Endodermal cell (in vitro differentiated cells): ENCODE measurements at regions not wholly inside any gene's neighbourhood (a gene's known extent, or its start where the extent isn't known, plus 50 kb on each side); places are given as distances from the start of the nearest gene placed in this dataset.

ENCODE experiments used
- DNase-seq: peaks from one replicate; pipeline ENCODE4 v3.0.0-alpha.2; 2017
- H3K27ac ChIP-seq: 2 replicates; pipeline ENCODE4 v1.5.1; 2013; ENCODE audit warnings: mild to moderate bottlenecking, low read depth, low read length, moderate library complexity
- H3K27me3 ChIP-seq: 2 replicates; pipeline ENCODE4 v1.6.1; 2013; ENCODE audit warnings: mild to moderate bottlenecking, low read length, moderate library complexity; ENCODE audit not compliant: insufficient read depth, control insufficient read depth, poor library complexity, severe bottlenecking
- H3K36me3 ChIP-seq: 2 replicates; pipeline ENCODE4 v1.7.0; 2013; ENCODE audit warnings: mild to moderate bottlenecking, low read length, moderate library complexity; ENCODE audit not compliant: control insufficient read depth, insufficient read depth
- H3K4me1 ChIP-seq: one replicate; pipeline ENCODE4 v1.7.0; 2013; ENCODE audit warnings: low read length; ENCODE audit not compliant: control insufficient read depth, insufficient read depth
- H3K4me3 ChIP-seq: 2 replicates; pipeline ENCODE4 v1.5.1; 2013; ENCODE audit warnings: mild to moderate bottlenecking, low read length, moderate library complexity
- H3K9ac ChIP-seq: 2 replicates; pipeline ENCODE4 v1.6.1; 2013; ENCODE audit warnings: mild to moderate bottlenecking, low read length, moderate library complexity; ENCODE audit not compliant: poor library complexity, severe bottlenecking; ENCODE audit errors: extremely low read depth
- H3K9me3 ChIP-seq: 2 replicates; pipeline ENCODE4 v1.6.1; 2013; ENCODE audit warnings: mild to moderate bottlenecking, low read length, moderate library complexity; ENCODE audit not compliant: control insufficient read depth
- H3K27ac Mint-ChIP-seq: 2 replicates; pipeline ENCODE4 v1.8.0; 2020; ENCODE audit warnings: mixed read lengths
- H3K27me3 Mint-ChIP-seq: 2 replicates; pipeline ENCODE4 v1.8.0; 2021; ENCODE audit warnings: mild to moderate bottlenecking, mixed read lengths; ENCODE audit not compliant: insufficient read depth
- H3K36me3 Mint-ChIP-seq: 2 replicates; pipeline ENCODE4 v1.8.0; 2020; ENCODE audit warnings: low read depth, mixed read lengths
- H3K4me1 Mint-ChIP-seq: 2 replicates; pipeline ENCODE4 v1.8.0; 2020; ENCODE audit warnings: mixed read lengths
- H3K4me3 Mint-ChIP-seq: 2 replicates; pipeline ENCODE4 v1.8.0; 2020; ENCODE audit warnings: mild to moderate bottlenecking, moderate library complexity, mixed read lengths
- H3K9me3 Mint-ChIP-seq: 2 replicates; pipeline ENCODE4 v1.8.0; 2020; ENCODE audit warnings: mild to moderate bottlenecking, mixed read lengths
- WGBS, 2 experiments: methylation state at CpG; one replicate each; pipeline versions ENCODE4 v1.1.5 to v1.1.7; 2013; ENCODE audit warnings: missing lambda C conversion rate in 2 of 2, mixed read lengths in 1 of 2; ENCODE audit not compliant: insufficient coverage in 1 of 2, insufficient read length in 1 of 2; 5-methylcytosine and 5-hydroxymethylcytosine counted together
- TF ChIP-seq, protein P1 (sequence below): fragments of 200-600 bp; sonication (generic); conservative IDR thresholded peaks from 2 replicates; pipeline ENCODE4 v1.5.0; 2021; ENCODE audit warnings: antibody characterized with exemption, mild to moderate bottlenecking

DNA sequence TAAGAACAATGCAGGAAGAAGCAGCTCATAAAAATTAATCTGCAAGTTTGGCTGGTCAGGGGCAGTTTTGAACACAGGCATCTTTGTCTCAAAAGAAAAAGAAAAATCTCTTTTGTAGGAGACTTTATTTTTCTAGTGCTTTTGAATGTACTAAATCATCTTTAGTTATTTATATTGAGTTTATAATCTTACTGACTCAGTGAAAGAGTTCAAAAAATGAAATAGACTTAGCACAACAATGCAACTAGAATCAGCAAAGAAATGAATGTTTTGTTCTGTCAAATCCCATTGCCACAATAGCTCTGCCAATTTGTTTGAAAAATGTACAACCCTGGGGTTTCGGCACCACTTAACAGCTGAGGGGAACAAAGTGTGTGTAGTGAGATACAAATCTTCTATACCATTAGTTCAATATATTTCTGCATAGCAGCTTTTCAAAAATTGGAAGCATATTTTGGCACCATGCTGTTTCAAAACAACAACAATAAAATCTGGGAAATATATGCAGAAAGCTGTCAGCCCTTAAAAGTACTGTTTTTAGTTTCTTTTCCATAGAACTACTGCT lies 1969.1 kb downstream of the MRPL39 start:
- peaks cover 11% of the 10 kb centered on the region for H3K9me3 ChIP-seq
- Mint-ChIP-seq H3K27ac (no peak overlapping the region), H3K27me3 (no peaks in the 10 kb centered on the region), H3K9me3 (peaks cover 28% of the 10 kb centered on the region), H3K36me3 (no peaks in the 10 kb centered on the region), H3K4me3 (no peak overlapping the region), H3K4me1 (no peaks in the 10 kb centered on the region)
- no peaks in the 10 kb centered on the region for H3K27me3 ChIP-seq
- TF ChIP-seq, protein P1, sequence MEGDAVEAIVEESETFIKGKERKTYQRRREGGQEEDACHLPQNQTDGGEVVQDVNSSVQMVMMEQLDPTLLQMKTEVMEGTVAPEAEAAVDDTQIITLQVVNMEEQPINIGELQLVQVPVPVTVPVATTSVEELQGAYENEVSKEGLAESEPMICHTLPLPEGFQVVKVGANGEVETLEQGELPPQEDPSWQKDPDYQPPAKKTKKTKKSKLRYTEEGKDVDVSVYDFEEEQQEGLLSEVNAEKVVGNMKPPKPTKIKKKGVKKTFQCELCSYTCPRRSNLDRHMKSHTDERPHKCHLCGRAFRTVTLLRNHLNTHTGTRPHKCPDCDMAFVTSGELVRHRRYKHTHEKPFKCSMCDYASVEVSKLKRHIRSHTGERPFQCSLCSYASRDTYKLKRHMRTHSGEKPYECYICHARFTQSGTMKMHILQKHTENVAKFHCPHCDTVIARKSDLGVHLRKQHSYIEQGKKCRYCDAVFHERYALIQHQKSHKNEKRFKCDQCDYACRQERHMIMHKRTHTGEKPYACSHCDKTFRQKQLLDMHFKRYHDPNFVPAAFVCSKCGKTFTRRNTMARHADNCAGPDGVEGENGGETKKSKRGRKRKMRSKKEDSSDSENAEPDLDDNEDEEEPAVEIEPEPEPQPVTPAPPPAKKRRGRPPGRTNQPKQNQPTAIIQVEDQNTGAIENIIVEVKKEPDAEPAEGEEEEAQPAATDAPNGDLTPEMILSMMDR: no peak
- DNase-seq: no peak
- H3K36me3 ChIP-seq: no peaks in the 10 kb centered on the region
- H3K4me3 ChIP-seq: no peak overlapping the region
- no peak overlapping the region for H3K9ac ChIP-seq
- H3K27ac ChIP-seq: no peak overlapping the region
- 80% methylated on average over 1 of the region's 1 CpG; no CpG with 5 or more reads in 1 of the 2 experiments for WGBS, 2 experiments
- no peaks in the 10 kb centered on the region for H3K4me1 ChIP-seq

DNA sequence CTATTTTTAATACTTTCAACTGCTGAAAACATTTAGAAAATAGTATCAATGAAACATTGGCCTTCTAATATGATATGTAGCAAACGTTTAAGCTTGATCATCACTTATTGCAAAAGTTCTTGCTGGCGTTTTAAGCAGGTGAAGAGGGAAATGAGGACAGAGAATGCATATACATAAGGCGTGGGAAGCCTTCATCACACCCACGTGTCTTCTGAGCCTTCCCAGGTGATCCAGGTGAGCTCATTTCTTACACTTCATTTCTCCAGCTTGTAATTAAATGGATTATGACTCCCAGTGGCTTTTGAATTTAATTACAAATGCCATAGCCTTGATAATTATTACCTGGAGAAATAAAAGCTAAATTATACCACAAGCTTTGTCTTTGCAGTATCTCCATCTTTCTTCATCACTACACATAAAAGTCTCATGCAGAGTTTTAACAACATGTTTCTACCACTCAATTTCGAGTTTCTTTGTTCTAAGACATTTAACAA lies 1973.8 kb downstream of the MRPL39 start:
- TF ChIP-seq, protein P1: no peak
- no peaks in the 10 kb centered on the region for H3K4me1 ChIP-seq
- H3K9me3 ChIP-seq: peaks cover 3% of the 10 kb centered on the region
- Mint-ChIP-seq H3K27ac (no peak overlapping the region), H3K36me3 (no peaks in the 10 kb centered on the region), H3K4me1 (no peaks in the 10 kb centered on the region), H3K4me3 (no peak overlapping the region), H3K9me3 (peaks cover 30% of the 10 kb centered on the region), H3K27me3 (no peaks in the 10 kb centered on the region)
- WGBS, 2 experiments: 64 to 68% methylated on average over 4 to 5 of the region's 5 CpGs
- no peaks in the 10 kb centered on the region for H3K36me3 ChIP-seq
- no peaks in the 10 kb centered on the region for H3K27me3 ChIP-seq
- no peak overlapping the region for H3K9ac ChIP-seq
- DNase-seq: no peak
- no peak overlapping the region for H3K4me3 ChIP-seq
- no peak overlapping the region for H3K27ac ChIP-seq

DNA sequence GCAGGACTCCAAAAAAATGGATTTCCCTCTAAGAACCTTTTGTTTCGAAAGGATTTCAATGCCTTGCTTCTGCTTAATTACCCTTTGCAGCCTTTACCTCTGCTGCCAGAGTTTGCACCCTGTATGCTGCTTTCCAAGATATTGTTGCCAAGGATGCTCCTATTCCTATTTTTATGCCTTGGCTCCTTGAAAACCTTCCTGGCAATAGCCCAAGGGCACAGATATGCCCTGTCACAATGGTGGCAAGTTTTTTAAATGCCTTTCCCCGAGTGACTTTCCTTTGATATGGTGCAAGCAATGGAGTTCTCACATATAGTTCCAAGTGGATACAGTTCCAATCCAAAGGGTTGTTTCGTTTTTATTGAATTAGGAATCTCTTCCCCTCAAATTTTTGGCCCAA lies 1983.0 kb downstream of the MRPL39 start:
- H3K4me1 Mint-ChIP-seq: no peaks in the 10 kb centered on the region
- TF ChIP-seq, protein P1: no peak
- no peaks in the 10 kb centered on the region for H3K27me3 ChIP-seq
- H3K9me3 Mint-ChIP-seq: peaks cover 19% of the 10 kb centered on the region
- H3K36me3 Mint-ChIP-seq: no peaks in the 10 kb centered on the region
- H3K9ac ChIP-seq: no peak overlapping the region
- no peak overlapping the region for H3K4me3 Mint-ChIP-seq
- no peaks in the 10 kb centered on the region for H3K27me3 Mint-ChIP-seq
- no peaks in the 10 kb centered on the region for H3K4me1 ChIP-seq
- H3K9me3 ChIP-seq: no peaks in the 10 kb centered on the region
- no peak overlapping the region for H3K27ac Mint-ChIP-seq
- no peak overlapping the region for H3K4me3 ChIP-seq
- 69 to 83% methylated on average over 2 to 3 of the region's 3 CpGs for WGBS, 2 experiments
- no peaks in the 10 kb centered on the region for H3K36me3 ChIP-seq
- no peak for DNase-seq
- H3K27ac ChIP-seq: no peak overlapping the region
